ENCODE measurements at regions not wholly inside any gene's neighbourhood (a gene's known extent, or its start where the extent isn't known, plus 50 kb on each side); places are given as distances from the start of the nearest gene placed in this dataset.

- TF ChIP-seq POLR2A (IDR thresholded peaks at IDR 0.05): no peak
- TF ChIP-seq CTCF (IDR thresholded peaks at IDR 0.05): no peak
Measured at GRCh38 chr12:124433879-124434278, 133.5 kb downstream of the NCOR2 start.
